HEK293 (cell line): ENCODE measurements at regions not wholly inside any gene's neighbourhood (a gene's known extent, or its start where the extent isn't known, plus 50 kb on each side); places are given as distances from the start of the nearest gene placed in this dataset.

Experiments
- ZNF19 ChIP-seq: fragments of 450-650 bp; formaldehyde crosslinking; IDR thresholded peaks from 2 replicates; pipeline ENCODE4; 2016; ENCODE audit warnings: missing biosample characterization, missing genetic modification characterization, low read depth
- ZNF707 ChIP-seq: fragments of 450-650 bp; formaldehyde crosslinking; IDR thresholded peaks from 2 replicates; pipeline ENCODE4 v1.5.1; 2016; ENCODE audit warnings: missing biosample characterization, missing genetic modification characterization

DNA sequence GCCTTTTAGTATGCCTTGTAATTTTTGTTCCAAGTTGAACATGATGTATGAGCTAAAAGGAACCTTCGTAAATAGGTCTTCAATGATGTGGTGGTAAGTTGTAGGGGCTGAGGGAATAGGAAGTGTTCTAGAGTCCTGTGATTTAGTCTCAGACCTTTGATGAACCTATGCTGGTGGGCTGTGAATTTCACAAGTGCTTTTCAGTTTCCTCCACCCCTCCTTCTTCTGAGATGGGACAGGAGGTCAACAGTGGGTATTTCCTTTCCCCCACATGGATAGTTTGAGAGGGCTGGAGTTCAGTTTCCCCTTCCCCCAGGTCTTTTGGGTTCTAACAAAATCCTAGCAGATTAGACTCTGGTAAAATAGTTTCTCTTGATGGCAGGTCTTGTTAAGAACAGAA lies 121.0 kb upstream of the ATXN1 start:
- TF ChIP-seq ZNF707 (tag by site-specific recombination) (no peak), ZNF19 (no peak)
